Uterus (tissue), 2 donors: ENCODE measurements at regions not wholly inside any gene's neighbourhood (a gene's known extent, or its start where the extent isn't known, plus 50 kb on each side); places are given as distances from the start of the nearest gene placed in this dataset.

Experiments used
- CTCF ChIP-seq, 4 experiments: fragments of 200-600 bp in 2 of 4; fragments of 450-650 bp in 2 of 4; sonication (generic) in 2 of 4; IDR thresholded peaks; one replicate each; pipeline ENCODE4 v1.5.1; 2016 to 2019; ENCODE audit warnings: antibody characterized with exemption in 4 of 4, mild to moderate bottlenecking in 2 of 4, moderate library complexity in 1 of 4
- POLR2A ChIP-seq, 2 donors: fragments of 450-650 bp; IDR thresholded peaks; one replicate each; pipeline ENCODE4 v1.6.1; 2016; ENCODE audit warnings: antibody characterized with exemption in 2 of 2, mild to moderate bottlenecking in 1 of 2, moderate library complexity in 1 of 2

GRCh38 chr1:38625939-38626338 is 233.6 kb downstream of the RRAGC start:
- TF ChIP-seq POLR2A (IDR thresholded peaks at IDR 0.05) = no peak
- TF ChIP-seq CTCF (IDR thresholded peaks at IDR 0.05) = no peak
